ENCODE measurements at regions not wholly inside any gene's neighbourhood (a gene's known extent, or its start where the extent isn't known, plus 50 kb on each side); places are given as distances from the start of the nearest gene placed in this dataset.

GRCh38 chr3:160622263-160623045, 54.5 kb upstream of the ARL14 start:
- no peak for DNase-seq

- no peak for DNase-seq
These were observed 53.5 kb upstream of the KPNA4 start for GRCh38 chr3:160618878-160619277.

DNA sequence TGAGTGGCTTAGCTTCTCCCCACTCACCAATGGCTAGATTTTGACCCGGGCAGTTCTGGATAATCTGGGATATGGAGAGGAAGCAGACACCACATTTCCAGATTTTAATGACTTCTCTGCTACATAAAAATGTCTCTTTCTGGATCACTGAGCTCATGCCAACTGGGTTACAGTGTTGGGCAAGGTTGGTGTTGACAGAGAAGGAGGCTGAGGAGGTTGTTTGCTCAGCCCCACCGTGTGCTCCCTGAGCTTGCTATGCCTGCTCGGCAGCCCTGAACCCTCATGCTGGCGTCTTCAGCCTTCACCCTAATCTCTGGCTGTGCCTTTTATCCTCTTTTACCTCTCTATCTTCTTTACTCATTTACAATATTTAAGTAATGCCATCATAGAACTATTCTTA, 53.0 kb upstream of the KPNA4 start:
- DNase-seq = no peak

GRCh38 chr3:160617636-160618035, 52.3 kb upstream of the KPNA4 start:
- no peak for DNase-seq

DNA sequence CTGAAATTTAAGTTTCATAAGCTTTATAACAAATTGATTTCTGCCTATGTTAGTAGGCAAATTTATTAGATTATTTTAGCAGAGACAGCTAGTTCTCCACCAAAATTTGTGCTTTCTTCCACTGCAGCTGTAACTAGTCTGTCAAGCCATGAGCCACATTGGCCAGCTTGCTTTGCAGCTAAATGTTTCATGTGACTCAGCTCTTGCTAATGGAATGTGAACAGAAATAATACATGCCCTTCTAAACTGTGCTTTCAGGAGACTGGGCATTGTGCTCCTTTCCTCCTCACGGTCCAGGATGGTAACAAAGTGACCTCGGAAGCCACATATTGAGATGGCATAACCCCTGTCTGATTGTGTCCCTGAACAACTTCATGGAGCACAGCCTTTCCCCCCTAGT, 51.3 kb upstream of the KPNA4 start:
- peak; percentile 47 for DNase-seq

DNA sequence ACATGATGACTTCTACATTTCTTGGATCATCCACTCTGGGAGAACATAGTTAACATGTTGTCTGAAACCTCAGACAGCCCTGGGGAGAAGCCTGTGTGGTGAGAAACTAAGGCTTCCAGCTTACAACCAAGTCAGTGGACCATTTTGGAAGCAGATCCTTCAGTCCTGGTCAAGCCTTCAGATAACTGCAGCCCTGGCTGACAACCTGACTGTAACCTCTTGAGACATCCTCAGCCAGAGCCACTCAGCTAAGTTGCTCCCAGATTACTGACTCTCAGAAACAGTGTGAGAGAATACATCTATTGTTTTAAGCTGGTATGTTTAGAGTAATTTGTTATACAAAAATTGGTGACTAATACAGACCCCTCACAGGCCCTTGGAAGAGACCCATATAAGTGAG, 50.9 kb upstream of the KPNA4 start:
- peak; percentile 1 for DNase-seq

All from fibroblast of skin of abdomen (primary cell).